Trophoblast cell (in vitro differentiated cells and primary cell): ENCODE measurements at regions not wholly inside any gene's neighbourhood (a gene's known extent, or its start where the extent isn't known, plus 50 kb on each side); places are given as distances from the start of the nearest gene placed in this dataset.

Experiments
- DNase-seq, 2 donors: peaks; one replicate each; pipeline ENCODE4 v3.0.0-alpha.2; 2016
- H2AFZ ChIP-seq: 2 replicates; pipeline ENCODE4 v1.6.1; 2013; ENCODE audit warnings: low read length, moderate library complexity, mild to moderate bottlenecking; ENCODE audit not compliant: insufficient read depth, poor library complexity
- H2AK5ac ChIP-seq: 2 replicates; pipeline ENCODE4 v1.6.1; 2013; ENCODE audit warnings: mild to moderate bottlenecking, low read length
- H2BK120ac ChIP-seq: 2 replicates; pipeline ENCODE4 v1.6.1; 2013; ENCODE audit warnings: low read length, mild to moderate bottlenecking, moderate library complexity; ENCODE audit not compliant: insufficient read depth, poor library complexity
- H2BK12ac ChIP-seq: 2 replicates; pipeline ENCODE4 v1.6.1; 2013; ENCODE audit warnings: mild to moderate bottlenecking, low read length, moderate library complexity
- H2BK5ac ChIP-seq: 2 replicates; pipeline ENCODE4 v1.6.1; 2013; ENCODE audit warnings: low read length, low read depth, moderate library complexity, mild to moderate bottlenecking; ENCODE audit not compliant: poor library complexity
- H3K14ac ChIP-seq: 2 replicates; pipeline ENCODE4 v1.6.1; 2013; ENCODE audit warnings: mild to moderate bottlenecking, low read length
- H3K18ac ChIP-seq: 2 replicates; pipeline ENCODE4 v1.6.1; 2013; ENCODE audit warnings: mild to moderate bottlenecking, low read length
- H3K23ac ChIP-seq: 2 replicates; pipeline ENCODE4 v1.6.1; 2013; ENCODE audit warnings: low read length
- H3K27ac ChIP-seq: 2 replicates; pipeline ENCODE4 v1.5.1; 2013; ENCODE audit warnings: low read depth, mild to moderate bottlenecking, inconsistent platforms, low read length, moderate library complexity
- H3K27me3 ChIP-seq: 2 replicates; pipeline ENCODE4 v1.6.1; 2013; ENCODE audit warnings: inconsistent platforms, mild to moderate bottlenecking, low read length, moderate library complexity; ENCODE audit not compliant: insufficient read depth
- H3K36me3 ChIP-seq, 2 experiments: 1 replicate in 1 of 2; 2 replicates in 1 of 2; pipeline ENCODE4 v1.6.1; 2013; ENCODE audit warnings: low read length in 2 of 2, mild to moderate bottlenecking in 2 of 2, moderate library complexity in 1 of 2; ENCODE audit not compliant: insufficient read depth in 2 of 2, control insufficient read depth in 1 of 2
- H3K4ac ChIP-seq: 2 replicates; pipeline ENCODE4 v1.6.1; 2013; ENCODE audit warnings: low read depth, mild to moderate bottlenecking, low read length, moderate library complexity
- H3K4me1 ChIP-seq, 2 experiments: 1 replicate in 1 of 2; 2 replicates in 1 of 2; pipeline ENCODE4 v1.6.1; 2013; ENCODE audit warnings: low read length in 2 of 2, mild to moderate bottlenecking in 2 of 2, moderate library complexity in 1 of 2; ENCODE audit not compliant: insufficient read depth in 2 of 2, control insufficient read depth in 1 of 2
- H3K4me2 ChIP-seq: 2 replicates; pipeline ENCODE4 v1.6.1; 2013; ENCODE audit warnings: inconsistent platforms, mild to moderate bottlenecking, low read length, moderate library complexity
- H3K4me3 ChIP-seq: 2 replicates; pipeline ENCODE4 v1.5.1; 2013; ENCODE audit warnings: mild to moderate bottlenecking, low read depth, low read length, inconsistent platforms
- H3K79me1 ChIP-seq: one replicate; pipeline ENCODE4 v1.6.1; 2013; ENCODE audit warnings: low read length
- H3K79me2 ChIP-seq: 2 replicates; pipeline ENCODE4 v1.6.1; 2013; ENCODE audit warnings: low read length, mild to moderate bottlenecking; ENCODE audit not compliant: control insufficient read depth, insufficient read depth, poor library complexity
- H3K9ac ChIP-seq: 2 replicates; pipeline ENCODE4 v1.6.1; 2013; ENCODE audit warnings: mild to moderate bottlenecking, low read length
- H3K9me3 ChIP-seq: 2 replicates; pipeline ENCODE4 v1.6.1; 2013; ENCODE audit warnings: low read depth, mild to moderate bottlenecking, control low read depth, inconsistent platforms, low read length; ENCODE audit not compliant: insufficient read depth
- H4K12ac ChIP-seq: 2 replicates; pipeline ENCODE4 v1.6.1; 2013; ENCODE audit warnings: low read depth, mild to moderate bottlenecking, low read length, moderate library complexity
- H4K8ac ChIP-seq: 2 replicates; pipeline ENCODE4 v1.6.1; 2013; ENCODE audit warnings: low read depth, mild to moderate bottlenecking, low read length, moderate library complexity
- H4K91ac ChIP-seq: one replicate; pipeline ENCODE4 v1.6.1; 2013; ENCODE audit warnings: low read depth, mild to moderate bottlenecking, low read length, moderate library complexity
- WGBS: extraction: QIAGEN DNeasy Blood & Tissue Kit; methylation state at CpG from one replicate; pipeline ENCODE4 v1.1.7; 2013; ENCODE audit warnings: missing lambda C conversion rate; ENCODE audit not compliant: insufficient read length, insufficient coverage; ENCODE audit errors: extremely low coverage; 5-methylcytosine and 5-hydroxymethylcytosine counted together

DNA sequence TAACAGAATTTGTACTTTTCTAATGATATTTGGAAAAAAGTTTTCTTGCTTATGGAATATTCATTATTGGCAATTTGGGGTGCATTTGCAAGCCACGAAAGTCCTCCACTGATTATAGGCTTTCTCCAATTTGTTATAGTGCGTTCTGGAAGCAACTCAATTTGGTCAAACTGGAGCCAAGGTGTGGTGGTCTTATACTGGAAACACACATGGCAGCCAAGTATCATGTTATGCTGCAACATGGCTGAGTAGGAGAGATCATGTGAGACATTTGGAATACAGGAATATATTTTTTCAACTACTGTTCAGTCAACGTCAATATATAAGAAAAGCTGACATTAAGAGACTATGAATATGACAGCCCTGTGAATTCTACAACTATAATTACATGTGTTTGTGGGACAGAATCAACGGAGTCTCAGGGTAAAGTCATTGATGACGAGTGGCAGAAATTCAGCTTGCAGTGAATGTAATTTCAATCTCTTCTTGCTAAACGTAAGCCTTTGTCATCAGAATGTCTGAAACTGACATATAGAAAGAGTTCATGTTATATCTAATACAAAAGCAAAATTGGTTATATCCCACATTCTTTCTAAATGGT lies 83.8 kb upstream of the FIBIN start:
- Histone ChIP-seq H2BK12ac (no peak overlapping the region), H3K14ac (no peak overlapping the region), H2AFZ (no peak overlapping the region), H2BK5ac (no peak overlapping the region), H3K27me3 (no peaks in the 10 kb centered on the region), H3K4me3 (no peak overlapping the region), H3K79me2 (no peaks in the 10 kb centered on the region), H3K27ac (no peak overlapping the region), H3K36me3 (no peaks in the 10 kb centered on the region), H4K8ac (no peak overlapping the region), H3K4me1 (no peaks in the 10 kb centered on the region), H4K12ac (no peak overlapping the region), H2AK5ac (no peak overlapping the region), H3K23ac (no peak overlapping the region), H3K9ac (no peak overlapping the region), H3K9me3 (no peaks in the 10 kb centered on the region), H3K18ac (no peak overlapping the region), H4K91ac (no peak overlapping the region), H2BK120ac (no peak overlapping the region), H3K79me1 (no peaks in the 10 kb centered on the region), H3K4ac (no peak overlapping the region), H3K4me2 (no peak overlapping the region)
- no CpG with 5 or more reads among the region's 6 CpGs for WGBS
- DNase-seq: no peak

GRCh38 chr11:26914968-26915367 lies 78.9 kb upstream of the FIBIN start:
- Histone ChIP-seq H3K4me3 (no peak overlapping the region), H3K9ac (no peak overlapping the region), H4K12ac (no peak overlapping the region), H2BK120ac (no peak overlapping the region), H3K27me3 (no peaks in the 10 kb centered on the region), H3K9me3 (no peaks in the 10 kb centered on the region), H2AK5ac (no peak overlapping the region), H2BK12ac (no peak overlapping the region), H3K23ac (no peak overlapping the region), H3K36me3 (no peaks in the 10 kb centered on the region), H4K91ac (no peak overlapping the region), H3K4me1 (no peaks in the 10 kb centered on the region), H2BK5ac (no peak overlapping the region), H3K79me1 (no peaks in the 10 kb centered on the region), H2AFZ (no peak overlapping the region), H3K18ac (no peak overlapping the region), H4K8ac (no peak overlapping the region), H3K27ac (no peak overlapping the region), H3K4ac (no peak overlapping the region), H3K14ac (no peak overlapping the region), H3K79me2 (no peaks in the 10 kb centered on the region), H3K4me2 (no peak overlapping the region)
- DNase-seq: no peak
- no CpG with 5 or more reads among the region's 6 CpGs for WGBS

- no peak overlapping the region for H3K4me2 ChIP-seq
- H3K4ac ChIP-seq: no peak overlapping the region
- no peaks in the 10 kb centered on the region for H3K4me1 ChIP-seq
- H3K79me1 ChIP-seq: no peaks in the 10 kb centered on the region
- no CpG with 5 or more reads among the region's 6 CpGs for WGBS
- no peak overlapping the region for H2AK5ac ChIP-seq
- no peak overlapping the region for H3K14ac ChIP-seq
- peaks cover 2% of the 10 kb centered on the region for H3K9me3 ChIP-seq
- H3K27me3 ChIP-seq: no peaks in the 10 kb centered on the region
- no peak overlapping the region for H3K4me3 ChIP-seq
- no peak overlapping the region for H2BK12ac ChIP-seq
- H3K18ac ChIP-seq: no peak overlapping the region
- H3K23ac ChIP-seq: no peak overlapping the region
- no peak overlapping the region for H2BK5ac ChIP-seq
- no peaks in the 10 kb centered on the region for H3K79me2 ChIP-seq
- H2AFZ ChIP-seq: no peak overlapping the region
- no peak overlapping the region for H2BK120ac ChIP-seq
- H3K9ac ChIP-seq: no peak overlapping the region
- no peaks in the 10 kb centered on the region for H3K36me3 ChIP-seq
- DNase-seq: no peak
- no peak overlapping the region for H3K27ac ChIP-seq
- no peak overlapping the region for H4K12ac ChIP-seq
- H4K8ac ChIP-seq: no peak overlapping the region
- H4K91ac ChIP-seq: no peak overlapping the region
Observed at GRCh38 chr11:26916805-26917204, 77.1 kb upstream of the FIBIN start.

DNA sequence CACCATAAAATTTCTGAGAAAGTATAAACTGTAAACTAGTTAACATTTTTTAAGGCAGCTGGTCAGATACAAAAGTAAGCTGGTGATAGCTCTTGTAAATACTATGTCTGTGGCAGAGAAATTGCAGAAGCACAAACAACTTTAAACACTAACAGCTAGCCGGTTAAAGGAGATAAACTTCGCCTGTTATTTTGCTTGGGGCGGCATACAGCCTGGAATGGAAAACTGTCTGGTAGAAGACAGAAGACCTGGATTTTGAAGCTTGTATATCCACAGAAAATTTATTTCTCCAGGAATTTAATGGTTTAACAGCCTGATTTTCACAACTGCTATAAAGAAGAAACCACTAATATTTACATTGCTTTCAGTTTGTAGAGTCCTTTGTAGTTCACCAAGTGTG lies 65.3 kb upstream of the FIBIN start:
- Histone ChIP-seq H2BK120ac (no peak overlapping the region), H3K36me3 (no peaks in the 10 kb centered on the region), H4K12ac (no peak overlapping the region), H2AFZ (no peak overlapping the region), H4K8ac (no peak overlapping the region), H3K4ac (no peak overlapping the region), H4K91ac (no peak overlapping the region), H3K4me3 (no peak overlapping the region), H3K9ac (no peak overlapping the region), H3K14ac (no peak overlapping the region), H2AK5ac (no peak overlapping the region), H3K27ac (no peak overlapping the region), H3K18ac (no peak overlapping the region), H3K27me3 (no peaks in the 10 kb centered on the region), H2BK12ac (no peak overlapping the region), H3K79me1 (no peaks in the 10 kb centered on the region), H3K4me2 (no peak overlapping the region), H2BK5ac (no peak overlapping the region), H3K4me1 (no peaks in the 10 kb centered on the region), H3K23ac (no peak overlapping the region), H3K9me3 (no peaks in the 10 kb centered on the region), H3K79me2 (no peaks in the 10 kb centered on the region)
- WGBS: no CpG with 5 or more reads among the region's 3 CpGs
- DNase-seq: no peak
